Loucy (cell line): ENCODE measurements at regions not wholly inside any gene's neighbourhood (a gene's known extent, or its start where the extent isn't known, plus 50 kb on each side); places are given as distances from the start of the nearest gene placed in this dataset.

Experiments
- H2AFZ ChIP-seq: fragments of 200-600 bp; sonication (generic); 2 replicates; pipeline ENCODE4 v1.6.0; 2016; ENCODE audit warnings: antibody characterized with exemption, mild to moderate bottlenecking, low read length, moderate library complexity
- H3F3A ChIP-seq: fragments of 200-600 bp; 2 replicates; pipeline ENCODE4 v1.6.0; 2016; ENCODE audit warnings: antibody characterized with exemption, low read depth, mild to moderate bottlenecking
- H3K27me3 ChIP-seq: fragments of 200-600 bp; sonication (generic); 2 replicates; pipeline ENCODE4 v1.6.1; 2014; ENCODE audit warnings: low read length, mild to moderate bottlenecking; ENCODE audit not compliant: insufficient read depth, poor library complexity, severe bottlenecking
- H3K36me3 ChIP-seq: fragments of 200-600 bp; sonication (generic); 2 replicates; pipeline ENCODE4 v1.6.1; 2016; ENCODE audit warnings: low read length; ENCODE audit not compliant: insufficient read depth
- H3K4me1 ChIP-seq: fragments of 200-600 bp; sonication (generic); 2 replicates; pipeline ENCODE4 v1.5.1; 2014; ENCODE audit warnings: low read length, mild to moderate bottlenecking; ENCODE audit not compliant: insufficient read depth, poor library complexity, severe bottlenecking
- H3K4me2 ChIP-seq: fragments of 200-600 bp; sonication (generic); 2 replicates; pipeline ENCODE4 v1.6.0; 2014; ENCODE audit warnings: antibody characterized with exemption, low read length, low read depth, mild to moderate bottlenecking; ENCODE audit not compliant: poor library complexity, severe bottlenecking
- H3K4me3 ChIP-seq: fragments of 200-600 bp; sonication (generic); 2 replicates; pipeline ENCODE4 v1.5.1; 2014; ENCODE audit warnings: low read length, mild to moderate bottlenecking, mixed read lengths; ENCODE audit not compliant: poor library complexity, severe bottlenecking
- H3K79me2 ChIP-seq: fragments of 200-600 bp; sonication (generic); 2 replicates; pipeline ENCODE4 v1.6.1; 2014; ENCODE audit warnings: low read length; ENCODE audit not compliant: insufficient read depth
- H3K9ac ChIP-seq: fragments of 200-600 bp; sonication (generic); 2 replicates; pipeline ENCODE4 v1.6.0; 2014; ENCODE audit warnings: mild to moderate bottlenecking, low read depth, low read length, moderate library complexity; ENCODE audit not compliant: poor library complexity, severe bottlenecking
- H3K9me2 ChIP-seq: fragments of 200-600 bp; sonication (generic); replicated peaks from 2 replicates; pipeline ENCODE4 v1.6.1; 2016; ENCODE audit warnings: low read depth, low read length, mixed read lengths
- H3K9me3 ChIP-seq: fragments of 200-600 bp; sonication (generic); 2 replicates; pipeline ENCODE4 v1.6.1; 2014; ENCODE audit warnings: mild to moderate bottlenecking, antibody characterized with exemption, low read length, low read depth; ENCODE audit not compliant: insufficient read depth
- H4K20me1 ChIP-seq: fragments of 200-600 bp; sonication (generic); 2 replicates; pipeline ENCODE4 v1.6.0; 2014; ENCODE audit warnings: antibody characterized with exemption, low read length, mild to moderate bottlenecking; ENCODE audit not compliant: insufficient read depth, poor library complexity, severe bottlenecking
- CTCF ChIP-seq: fragments of 200-600 bp; sonication (generic); conservative IDR thresholded peaks from 2 replicates; pipeline ENCODE4 v1.5.1; 2014; ENCODE audit warnings: mild to moderate bottlenecking, antibody characterized with exemption, low read length
- EZH2phosphoT487 ChIP-seq: fragments of 200-600 bp; IDR thresholded peaks from 2 replicates; pipeline ENCODE4 v1.6.1; 2018; ENCODE audit warnings: antibody characterized with exemption, mild to moderate bottlenecking, moderate library complexity, borderline replicate concordance

GRCh38 chr12:98149270-98149669, 366.1 kb upstream of the TMPO start:
- Histone ChIP-seq H3K4me1 (peaks cover 19% of the 10 kb centered on the region), H3K9me3 (no peaks in the 10 kb centered on the region), H3K4me3 (no peak overlapping the region), H3K36me3 (no peaks in the 10 kb centered on the region), H2AFZ (no peak overlapping the region), H3F3A (no peaks in the 10 kb centered on the region), H3K27me3 (no peaks in the 10 kb centered on the region), H3K9ac (no peak overlapping the region), H3K4me2 (no peak overlapping the region), H3K9me2 (no peaks in the 10 kb centered on the region), H3K79me2 (no peaks in the 10 kb centered on the region), H4K20me1 (no peaks in the 10 kb centered on the region)
- TF ChIP-seq CTCF (no peak), EZH2phosphoT487 (no peak)

GRCh38 chr12:98149691-98150210, 365.6 kb upstream of the TMPO start:
- H3K9me3 ChIP-seq, result no peaks in the 10 kb centered on the region

GRCh38 chr12:98151105-98151590, 364.2 kb upstream of the TMPO start:
- H3K4me2 ChIP-seq, result no peak overlapping the region
- H3K36me3 ChIP-seq, result no peaks in the 10 kb centered on the region
- no peak overlapping the region for H3K4me3 ChIP-seq
- no peaks in the 10 kb centered on the region for H3K79me2 ChIP-seq
- peaks cover 24% of the 10 kb centered on the region for H3K4me1 ChIP-seq
- H3F3A ChIP-seq, result no peaks in the 10 kb centered on the region
- TF ChIP-seq CTCF, result no peak
- no peak for TF ChIP-seq EZH2phosphoT487
- no peaks in the 10 kb centered on the region for H4K20me1 ChIP-seq
- no peaks in the 10 kb centered on the region for H3K9me2 ChIP-seq
- H2AFZ ChIP-seq, result no peak overlapping the region
- H3K27me3 ChIP-seq, result no peaks in the 10 kb centered on the region
- H3K9me3 ChIP-seq, result no peaks in the 10 kb centered on the region
- H3K9ac ChIP-seq, result no peak overlapping the region

More at GRCh38 chr12:98149691-98150210, 365.6 kb upstream of the TMPO start:
- TF ChIP-seq EZH2phosphoT487 (no peak), CTCF (no peak)
- no peaks in the 10 kb centered on the region for H4K20me1 ChIP-seq
- H3K4me3 ChIP-seq, result no peak overlapping the region
- no peaks in the 10 kb centered on the region for H3K27me3 ChIP-seq
- no peaks in the 10 kb centered on the region for H3K9me2 ChIP-seq
- no peak overlapping the region for H2AFZ ChIP-seq
- no peak overlapping the region for H3K4me2 ChIP-seq
- H3K79me2 ChIP-seq, result no peaks in the 10 kb centered on the region
- H3K9ac ChIP-seq, result no peak overlapping the region
- no peaks in the 10 kb centered on the region for H3F3A ChIP-seq
- no peaks in the 10 kb centered on the region for H3K36me3 ChIP-seq
- peaks cover 19% of the 10 kb centered on the region for H3K4me1 ChIP-seq
